Activated naive CD4-positive, alpha-beta T cell treated with anti-CD3 and anti-CD28 coated beads, Interleukin-2, amount 10 ng/mL, durations not matched to agents 7 days and 5 days (primary cell): ENCODE measurements at regions not wholly inside any gene's neighbourhood (a gene's known extent, or its start where the extent isn't known, plus 50 kb on each side); places are given as distances from the start of the nearest gene placed in this dataset.

Source experiments
- CTCF ChIA-PET: fragments of 350-600 bp; sonication (Branson Sonifier 250); formaldehyde crosslinking; loops from one replicate; lab custom pipeline; 2021; ENCODE audit warnings: antibody characterized with exemption; lab: Charles Lee
- DNase-seq: peaks from one replicate; pipeline ENCODE4 v3.0.0-alpha.2; 2020
- H3K27ac Mint-ChIP-seq: one replicate; pipeline ENCODE4 v1.8.0; 2021; ENCODE audit warnings: mild to moderate bottlenecking, moderate library complexity, mixed read lengths
- H3K27me3 Mint-ChIP-seq: one replicate; pipeline ENCODE4 v1.8.0; 2021; ENCODE audit warnings: mild to moderate bottlenecking, mixed read lengths
- H3K36me3 Mint-ChIP-seq: one replicate; pipeline ENCODE4 v1.8.0; 2021; ENCODE audit warnings: mixed read lengths
- H3K4me1 Mint-ChIP-seq: one replicate; pipeline ENCODE4 v1.8.0; 2021; ENCODE audit warnings: mixed read lengths
- H3K4me3 Mint-ChIP-seq: one replicate; pipeline ENCODE4 v1.8.0; 2021; ENCODE audit warnings: mild to moderate bottlenecking, moderate library complexity, mixed read lengths
- H3K9me3 Mint-ChIP-seq: one replicate; pipeline ENCODE4 v1.8.0; 2021; ENCODE audit warnings: mixed read lengths

DNA sequence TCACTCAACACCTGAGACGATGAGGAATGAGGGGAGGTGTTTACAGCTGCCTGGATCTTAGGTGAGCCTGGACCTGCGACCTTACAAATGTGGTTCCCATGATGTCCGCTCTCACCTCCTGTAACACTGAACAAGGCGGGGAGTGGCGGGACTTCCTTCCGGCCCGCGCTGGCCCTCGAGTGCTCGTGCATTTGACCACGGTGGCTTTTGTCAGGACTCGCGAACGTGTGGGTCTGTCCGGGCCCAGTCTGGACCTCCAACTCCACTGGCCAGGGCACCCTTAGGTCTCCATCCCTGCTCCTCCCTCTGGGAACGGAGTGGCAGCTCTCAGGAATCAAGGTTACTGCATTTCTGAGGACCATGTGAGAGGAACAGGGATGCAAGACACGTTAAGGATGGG lies 263.0 kb upstream of the SALL3 start:
- Mint-ChIP-seq H3K27ac (no peak overlapping the region), H3K9me3 (peaks cover 2% of the 10 kb centered on the region), H3K4me1 (no peaks in the 10 kb centered on the region), H3K27me3 (peaks cover 8% of the 10 kb centered on the region), H3K4me3 (no peak overlapping the region), H3K36me3 (no peaks in the 10 kb centered on the region)
- CTCF ChIA-PET: no interaction called here
- no peak for DNase-seq

DNA sequence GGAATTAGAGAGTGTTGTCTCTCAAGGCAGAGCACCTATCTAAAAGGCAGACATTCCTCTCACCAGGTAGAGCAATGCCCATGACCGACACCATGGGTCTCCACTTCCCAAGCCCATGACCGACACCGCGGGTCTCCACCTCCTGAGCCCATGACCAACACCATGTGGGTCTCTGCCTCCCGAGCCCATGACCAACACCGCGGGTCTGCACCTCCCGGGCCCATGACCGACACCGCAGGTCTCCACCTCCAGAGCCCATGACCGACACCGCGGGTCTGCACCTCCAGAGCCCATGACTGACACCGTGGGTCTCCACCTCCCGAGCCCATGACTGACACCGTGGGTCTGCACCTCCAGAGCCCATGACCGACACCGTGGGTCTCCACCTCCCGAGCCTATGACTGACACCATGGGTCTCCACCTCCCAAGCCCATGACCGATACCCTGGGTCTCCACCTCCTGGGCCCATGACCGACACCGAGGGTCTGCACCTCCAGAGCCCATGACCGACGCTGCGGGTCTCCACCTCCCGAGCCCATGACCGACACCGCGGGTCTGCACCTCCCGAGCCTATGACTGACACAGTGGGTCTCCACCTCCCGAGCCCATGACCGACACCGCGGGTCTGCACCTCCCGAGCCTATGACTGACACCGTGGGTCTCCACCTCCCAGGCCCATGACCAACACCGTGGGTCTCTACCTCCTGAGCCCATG lies 262.4 kb upstream of the SALL3 start:
- no peaks in the 10 kb centered on the region for H3K36me3 Mint-ChIP-seq
- CTCF ChIA-PET: no interaction called here
- peaks cover 2% of the 10 kb centered on the region for H3K9me3 Mint-ChIP-seq
- H3K4me1 Mint-ChIP-seq: no peaks in the 10 kb centered on the region
- no peak overlapping the region for H3K27ac Mint-ChIP-seq
- DNase-seq: no peak
- H3K4me3 Mint-ChIP-seq: no peak overlapping the region
- peaks cover 15% of the 10 kb centered on the region for H3K27me3 Mint-ChIP-seq

DNA sequence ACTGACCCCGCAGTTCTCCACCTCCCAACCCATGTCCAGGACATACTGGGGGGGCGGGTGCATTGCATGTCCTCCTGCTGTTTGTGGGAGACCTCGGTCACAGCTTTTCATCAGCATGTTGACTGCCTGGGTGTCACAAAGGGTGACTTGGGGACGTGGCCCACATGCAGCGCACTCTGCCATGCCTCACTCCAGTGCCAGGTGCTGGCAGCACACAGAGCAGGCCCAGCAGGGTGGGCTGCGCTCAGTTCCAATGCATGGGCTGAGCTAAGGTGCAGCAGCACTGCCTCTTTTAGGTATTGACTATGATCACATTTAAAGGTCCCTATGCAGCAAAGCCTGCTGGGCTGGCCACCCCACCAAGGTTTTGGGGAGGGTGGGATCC lies 261.9 kb upstream of the SALL3 start:
- Mint-ChIP-seq H3K4me1 (no peaks in the 10 kb centered on the region), H3K27me3 (peaks cover 18% of the 10 kb centered on the region), H3K9me3 (peaks cover 2% of the 10 kb centered on the region), H3K27ac (no peak overlapping the region), H3K36me3 (no peaks in the 10 kb centered on the region), H3K4me3 (no peak overlapping the region)
- CTCF ChIA-PET: no interaction called here
- DNase-seq: no peak

DNA sequence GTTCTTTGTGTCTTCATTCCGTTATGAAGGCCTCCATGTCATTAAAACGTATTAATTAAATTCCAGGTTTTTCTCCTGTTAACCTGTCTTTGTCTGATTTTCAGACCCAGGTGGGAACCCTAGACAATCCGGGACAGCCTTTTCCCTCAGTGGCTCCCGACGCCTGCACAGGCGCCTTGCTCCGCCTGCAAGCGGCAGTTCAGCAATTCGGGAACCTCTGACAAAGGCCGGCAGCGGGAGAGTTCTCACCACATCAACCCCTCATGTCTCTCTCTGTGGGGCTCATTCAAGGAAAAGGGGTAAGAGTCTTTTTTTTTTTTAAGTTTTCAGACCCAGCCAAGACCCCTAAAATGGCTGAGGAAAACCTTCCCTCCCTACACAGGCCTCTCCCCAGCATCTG lies 259.8 kb upstream of the SALL3 start:
- CTCF ChIA-PET: no interaction called here
- DNase-seq: no peak
- Mint-ChIP-seq H3K27me3 (peaks cover 18% of the 10 kb centered on the region), H3K4me3 (no peak overlapping the region), H3K4me1 (no peaks in the 10 kb centered on the region), H3K9me3 (peaks cover 2% of the 10 kb centered on the region), H3K27ac (no peak overlapping the region), H3K36me3 (no peaks in the 10 kb centered on the region)

DNA sequence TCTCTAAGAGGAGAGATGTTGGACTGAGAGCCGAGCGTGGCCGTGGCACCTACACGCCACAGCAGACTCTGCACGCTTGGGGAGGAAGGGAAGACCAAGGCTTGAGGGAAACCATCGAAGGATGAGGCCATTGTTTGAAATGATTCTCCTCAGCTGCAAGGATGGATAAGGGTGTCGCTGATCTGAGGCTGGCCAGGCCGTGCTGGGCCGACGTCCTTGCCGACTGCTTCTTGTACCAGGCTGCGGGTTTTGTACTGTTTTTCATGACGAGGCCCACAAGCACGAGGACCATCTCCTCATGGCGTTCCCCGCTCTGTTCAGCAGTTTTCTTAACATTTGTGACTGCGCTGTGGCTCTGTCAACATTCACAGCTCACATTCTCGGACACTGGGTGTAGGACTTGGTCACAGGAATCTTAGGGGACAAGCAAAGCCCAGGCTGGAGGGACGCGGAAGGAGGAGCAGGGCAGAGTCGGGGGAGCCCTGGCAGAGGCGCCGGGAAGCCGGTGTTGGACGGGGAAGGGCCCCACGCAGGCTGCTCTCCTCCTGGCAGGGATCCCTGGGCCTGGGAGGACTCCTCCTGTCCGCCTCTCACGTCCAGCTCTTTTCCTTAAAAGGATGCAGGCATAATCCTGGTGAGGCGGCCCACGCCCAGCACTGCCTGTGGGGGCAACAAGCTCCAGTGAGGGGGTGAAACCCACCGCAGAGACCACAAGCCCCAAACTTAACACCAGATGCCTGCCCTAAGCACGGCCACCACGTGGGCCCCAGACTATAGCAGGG lies 259.0 kb upstream of the SALL3 start:
- Mint-ChIP-seq H3K4me1 (no peaks in the 10 kb centered on the region), H3K27me3 (peaks cover 18% of the 10 kb centered on the region), H3K4me3 (no peak overlapping the region), H3K36me3 (no peaks in the 10 kb centered on the region), H3K27ac (no peak overlapping the region), H3K9me3 (peaks cover 2% of the 10 kb centered on the region)
- no peak for DNase-seq
- CTCF ChIA-PET: no interaction called here

DNA sequence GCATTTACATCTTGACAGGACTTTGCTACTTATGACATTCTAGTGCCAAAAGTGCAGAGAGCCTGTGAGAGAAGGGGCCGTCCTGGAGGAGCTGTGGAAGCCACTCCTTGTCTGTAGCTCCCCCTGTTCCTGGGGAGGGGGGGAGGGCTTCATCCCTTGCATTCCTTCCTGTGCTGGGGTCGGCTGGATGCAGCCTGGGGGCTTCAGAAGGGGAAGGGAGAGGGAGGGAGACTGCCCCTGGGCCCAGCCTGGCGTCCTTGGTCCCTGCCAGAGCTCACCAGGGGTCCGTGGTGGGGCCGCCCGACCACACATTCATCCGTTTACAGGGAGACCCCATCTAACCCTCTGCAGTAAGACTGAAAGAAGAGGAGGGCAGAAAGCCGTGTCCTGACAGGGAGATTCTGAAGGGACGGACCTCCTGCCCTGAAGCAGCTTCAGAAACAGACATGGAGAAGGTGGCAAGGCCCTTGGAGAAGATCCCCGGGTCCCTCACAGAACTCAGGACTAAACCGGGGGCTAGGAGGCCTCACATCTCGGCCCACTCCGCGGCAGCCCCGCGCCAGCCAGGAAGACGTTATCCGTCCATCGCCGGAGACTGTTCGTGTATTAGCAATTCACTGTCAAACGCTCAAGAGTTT lies 258.3 kb upstream of the SALL3 start:
- H3K4me3 Mint-ChIP-seq: no peak overlapping the region

DNA sequence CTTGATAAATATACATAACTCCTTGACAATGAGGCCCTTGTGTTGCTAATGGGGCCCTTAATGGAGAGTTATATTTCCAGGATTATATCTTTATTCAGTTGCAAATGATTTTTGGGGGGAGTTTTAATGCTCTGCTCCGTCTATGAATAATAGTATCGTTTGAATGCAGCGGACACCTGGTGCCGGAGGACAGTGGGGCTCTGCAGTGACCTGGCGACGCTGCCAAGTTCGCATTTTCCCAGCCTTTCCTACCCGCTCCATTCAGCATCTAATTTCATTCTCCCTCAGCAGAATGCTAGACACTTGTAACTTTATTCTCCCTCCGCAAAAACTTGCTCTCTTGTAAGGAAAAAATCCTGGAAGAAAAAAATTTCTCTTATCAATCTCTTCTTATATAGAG lies 257.6 kb upstream of the SALL3 start:
- H3K4me1 Mint-ChIP-seq: no peaks in the 10 kb centered on the region
- H3K27me3 Mint-ChIP-seq: peaks cover 18% of the 10 kb centered on the region
- no peak overlapping the region for H3K4me3 Mint-ChIP-seq
- no peak for DNase-seq
- H3K27ac Mint-ChIP-seq: no peak overlapping the region
- CTCF ChIA-PET: no interaction called here
- H3K36me3 Mint-ChIP-seq: no peaks in the 10 kb centered on the region
- peaks cover 2% of the 10 kb centered on the region for H3K9me3 Mint-ChIP-seq

More for the DNA sequence above, 258.3 kb upstream of the SALL3 start:
- no peak for DNase-seq
- Mint-ChIP-seq H3K4me1 (no peaks in the 10 kb centered on the region), H3K36me3 (no peaks in the 10 kb centered on the region), H3K9me3 (peaks cover 2% of the 10 kb centered on the region), H3K27me3 (peaks cover 18% of the 10 kb centered on the region), H3K27ac (no peak overlapping the region)
- CTCF ChIA-PET: no interaction called here

DNA sequence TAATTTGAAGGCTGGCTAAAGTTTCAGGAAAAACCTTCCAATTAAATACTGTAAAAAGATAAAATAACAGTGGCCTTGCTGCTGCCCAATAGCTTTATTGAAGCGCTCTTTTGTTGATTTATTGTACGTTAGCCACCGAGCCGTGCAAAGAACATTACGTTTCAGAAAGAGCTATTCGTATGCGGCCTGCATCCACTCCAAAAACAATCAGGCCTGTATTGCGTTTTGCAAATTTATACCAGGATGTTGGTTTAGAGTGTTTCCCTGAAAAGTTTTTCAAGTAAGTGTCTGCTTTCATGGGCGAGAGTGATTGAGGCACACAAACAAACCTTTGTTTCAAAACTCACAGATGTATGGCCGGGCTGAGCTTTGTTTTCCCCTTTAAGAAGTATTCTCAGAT lies 257.2 kb upstream of the SALL3 start:
- H3K9me3 Mint-ChIP-seq: peaks cover 2% of the 10 kb centered on the region
- H3K36me3 Mint-ChIP-seq: no peaks in the 10 kb centered on the region
- no peak overlapping the region for H3K4me3 Mint-ChIP-seq
- DNase-seq: no peak
- CTCF ChIA-PET: no interaction called here
- no peak overlapping the region for H3K27ac Mint-ChIP-seq
- no peaks in the 10 kb centered on the region for H3K4me1 Mint-ChIP-seq
- peaks cover 18% of the 10 kb centered on the region for H3K27me3 Mint-ChIP-seq

DNA sequence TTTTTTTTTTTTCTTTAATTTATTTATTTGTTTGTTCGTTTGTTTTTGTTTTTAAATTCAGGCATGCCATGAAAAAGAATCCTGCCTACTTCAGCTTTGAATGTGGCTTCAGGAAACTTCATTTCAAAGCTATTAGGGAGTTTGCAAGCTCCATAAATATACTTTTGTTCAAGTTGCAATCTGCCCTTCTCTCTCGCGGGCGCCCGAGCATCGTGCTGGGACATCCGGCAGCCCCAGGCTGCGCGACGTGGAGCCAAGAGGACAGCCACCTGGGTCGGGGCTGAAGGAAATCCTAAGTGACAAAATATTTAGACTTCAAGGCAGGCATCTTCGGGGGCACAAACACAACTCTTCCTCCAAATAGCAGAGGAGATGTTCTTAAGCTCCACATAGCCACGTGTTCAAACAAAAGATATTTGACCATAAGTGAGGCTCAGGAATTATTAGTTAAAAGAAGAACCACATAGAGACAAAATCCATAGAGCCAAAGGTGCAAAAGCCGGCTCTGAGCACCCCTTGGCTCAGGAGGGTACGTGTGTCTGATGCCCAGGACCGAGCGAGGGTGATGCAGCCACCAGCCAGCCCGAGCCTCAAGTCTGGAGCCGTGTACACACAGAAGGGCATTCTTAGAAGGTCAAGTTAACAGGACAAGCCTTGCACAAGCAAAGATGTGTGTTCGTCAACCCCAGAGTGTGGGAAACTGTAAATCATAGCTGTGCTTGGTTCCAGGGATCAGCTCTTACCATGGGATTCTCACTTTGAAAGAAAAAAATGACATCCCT lies 256.5 kb upstream of the SALL3 start:
- CTCF ChIA-PET: no interaction called here
- H3K4me3 Mint-ChIP-seq: no peak overlapping the region

DNA sequence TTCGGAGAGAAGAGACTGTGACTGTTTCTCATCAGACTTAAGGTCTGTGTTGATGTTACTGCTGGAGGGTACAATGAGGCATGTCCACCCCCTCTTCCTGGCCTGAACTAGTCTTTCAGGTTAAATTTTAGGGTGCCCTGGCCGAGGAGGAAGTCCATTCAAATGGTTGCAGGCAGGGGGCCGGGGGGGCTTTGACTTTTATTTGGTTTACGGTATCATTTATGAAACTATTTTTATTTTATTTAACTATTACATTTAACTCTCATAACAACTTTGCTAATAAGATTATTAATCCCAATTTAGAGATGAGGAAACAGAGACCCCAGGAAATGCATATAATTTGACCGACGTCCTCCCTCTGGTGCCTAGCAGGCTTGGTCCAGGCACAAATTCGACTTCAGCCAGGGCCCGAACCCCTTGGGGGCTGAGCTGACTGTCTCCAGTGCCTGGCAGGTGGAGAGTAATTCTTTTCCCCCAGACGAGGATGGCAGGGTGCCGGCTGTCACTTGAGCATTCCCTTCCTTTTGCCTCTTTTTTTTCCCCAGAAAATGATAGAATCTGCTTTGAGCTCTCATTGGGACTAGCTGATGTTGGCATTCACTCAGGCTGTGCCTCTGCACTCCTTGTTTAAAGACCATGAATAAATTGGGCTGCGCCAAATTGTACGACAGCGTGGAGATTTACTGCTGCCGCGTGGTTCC lies 255.3 kb upstream of the SALL3 start:
- no peak for DNase-seq
- Mint-ChIP-seq H3K27ac (no peak overlapping the region), H3K4me1 (no peaks in the 10 kb centered on the region), H3K4me3 (no peak overlapping the region), H3K36me3 (no peaks in the 10 kb centered on the region), H3K27me3 (peaks cover 18% of the 10 kb centered on the region), H3K9me3 (no peaks in the 10 kb centered on the region)
- CTCF ChIA-PET: no interaction called here

More for the DNA sequence above, 256.5 kb upstream of the SALL3 start:
- Mint-ChIP-seq H3K36me3 (no peaks in the 10 kb centered on the region), H3K27ac (no peak overlapping the region), H3K27me3 (peaks cover 18% of the 10 kb centered on the region), H3K9me3 (peaks cover 2% of the 10 kb centered on the region), H3K4me1 (no peaks in the 10 kb centered on the region)
- no peak for DNase-seq

DNA sequence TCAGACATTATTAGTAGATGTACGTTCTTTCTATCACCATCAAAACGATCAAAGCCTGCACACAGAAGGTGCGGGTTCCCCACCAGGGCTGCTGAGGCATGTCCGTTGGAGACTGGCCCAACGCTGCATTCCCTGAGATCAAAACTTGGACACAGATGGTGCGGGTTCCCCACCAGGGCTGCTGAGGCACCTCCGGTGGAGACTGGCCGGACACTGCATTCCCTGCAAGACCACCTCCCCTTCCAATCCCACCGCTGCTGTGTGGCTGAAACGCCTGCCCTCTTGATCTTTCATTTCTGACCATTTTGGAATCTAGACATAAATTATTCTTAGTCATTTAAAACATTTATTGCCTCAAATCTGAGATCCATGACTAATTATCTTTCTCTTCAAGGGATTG lies 254.2 kb upstream of the SALL3 start:
- Mint-ChIP-seq H3K4me1 (no peaks in the 10 kb centered on the region), H3K9me3 (no peaks in the 10 kb centered on the region), H3K36me3 (no peaks in the 10 kb centered on the region), H3K27me3 (peaks cover 15% of the 10 kb centered on the region), H3K27ac (no peak overlapping the region), H3K4me3 (no peak overlapping the region)
- CTCF ChIA-PET: no interaction called here
- no peak for DNase-seq

DNA sequence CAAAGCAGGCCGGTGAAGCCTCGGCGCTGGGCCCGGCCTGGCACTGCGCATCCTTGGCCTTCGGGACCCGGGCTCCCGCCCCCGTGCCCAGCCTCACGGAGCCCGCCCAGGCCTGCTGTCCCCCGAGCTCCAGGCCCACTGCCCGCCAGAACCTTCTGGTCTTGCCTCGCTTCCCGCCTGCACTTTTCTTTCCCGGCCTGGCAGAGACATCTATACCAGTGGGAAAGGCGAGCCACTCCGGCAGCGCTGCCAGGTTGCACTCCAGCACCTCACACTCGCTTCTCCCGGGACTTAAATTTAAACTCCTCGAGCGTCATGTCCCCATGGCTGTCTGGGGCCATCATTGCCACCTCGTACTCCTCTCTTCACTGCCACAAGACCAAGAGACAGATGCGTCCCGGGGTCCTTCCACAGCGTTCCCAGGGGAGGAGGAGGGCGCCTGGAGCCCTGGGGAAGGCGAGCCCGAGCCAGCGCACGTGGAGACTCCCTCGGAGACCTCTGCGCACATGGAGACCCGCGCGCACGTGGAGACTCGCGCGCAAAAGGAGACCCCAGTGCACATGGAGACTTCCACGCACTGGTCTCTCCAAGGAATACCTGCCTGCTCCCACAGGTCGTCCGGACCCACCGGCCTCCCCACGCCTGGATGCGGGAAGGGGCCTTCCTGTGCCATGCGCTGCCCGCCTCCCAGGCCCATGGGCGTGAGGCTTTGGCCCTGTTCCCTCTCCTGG lies 253.1 kb upstream of the SALL3 start:
- no peak overlapping the region for H3K27ac Mint-ChIP-seq
- H3K27me3 Mint-ChIP-seq: peaks cover 11% of the 10 kb centered on the region
- H3K4me3 Mint-ChIP-seq: no peak overlapping the region
- H3K4me1 Mint-ChIP-seq: no peaks in the 10 kb centered on the region
- CTCF ChIA-PET: no interaction called here
- no peak for DNase-seq
- H3K9me3 Mint-ChIP-seq: no peaks in the 10 kb centered on the region
- no peaks in the 10 kb centered on the region for H3K36me3 Mint-ChIP-seq

DNA sequence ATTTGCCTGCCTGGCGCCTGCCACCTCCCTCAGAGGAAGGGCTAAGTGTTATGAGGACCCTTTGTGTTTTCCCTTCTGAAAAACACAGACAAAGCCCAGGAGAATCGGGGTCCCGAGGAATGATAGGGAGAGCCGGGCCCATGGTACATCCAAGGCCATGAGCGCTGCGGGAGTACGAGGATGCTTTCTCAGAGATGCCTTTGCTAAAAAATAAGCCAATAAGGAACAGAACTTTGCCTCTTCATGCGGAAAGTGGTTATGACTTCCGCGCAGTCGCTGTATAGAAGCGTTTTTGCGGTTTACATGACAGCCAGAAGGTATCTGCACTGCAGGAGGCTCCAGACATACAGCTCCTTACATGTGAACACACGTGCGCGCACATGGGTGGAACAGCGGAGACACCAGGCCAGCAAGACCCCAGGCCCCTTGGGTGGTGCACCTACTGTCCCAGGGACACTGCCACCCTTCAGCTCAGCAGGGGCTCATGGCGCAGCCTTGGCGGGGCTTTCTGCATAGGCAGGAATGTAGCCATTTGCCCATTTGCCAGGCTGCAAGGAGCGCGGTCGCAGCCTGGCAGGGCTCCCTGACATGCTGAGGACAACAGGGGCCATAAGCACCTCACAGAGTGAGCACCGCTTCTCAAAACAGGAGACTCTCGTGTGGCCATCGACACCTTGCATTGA lies 252.4 kb upstream of the SALL3 start:
- H3K27me3 Mint-ChIP-seq: peaks cover 4% of the 10 kb centered on the region
- H3K9me3 Mint-ChIP-seq: no peaks in the 10 kb centered on the region
- no peaks in the 10 kb centered on the region for H3K36me3 Mint-ChIP-seq
- no peaks in the 10 kb centered on the region for H3K4me1 Mint-ChIP-seq
- no peak overlapping the region for H3K27ac Mint-ChIP-seq
- CTCF ChIA-PET: no interaction called here
- no peak overlapping the region for H3K4me3 Mint-ChIP-seq
- no peak for DNase-seq
